Stimulated activated CD8-positive, alpha-beta memory T cell treated with anti-CD3 and anti-CD28 coated beads, Interleukin-4, amount 100 ng/mL, for 48 hours (primary cell): ENCODE measurements at regions not wholly inside any gene's neighbourhood (a gene's known extent, or its start where the extent isn't known, plus 50 kb on each side); places are given as distances from the start of the nearest gene placed in this dataset.

Source experiments
- DNase-seq: peaks from one replicate; pipeline ENCODE4 v3.0.0-alpha.2; 2020

GRCh38 chr7:156218544-156219306 is 406.5 kb upstream of the SHH start:
- no peak for DNase-seq

- no peak for DNase-seq
Observed at GRCh38 chr7:156217803-156218202, 405.5 kb upstream of the SHH start.

GRCh38 chr7:156209087-156209486 is 396.8 kb upstream of the SHH start:
- no peak for DNase-seq

GRCh38 chr7:156207306-156207705 is 395.0 kb upstream of the SHH start:
- DNase-seq, result no peak

- no peak for DNase-seq
Observed at GRCh38 chr7:156206174-156206573, 393.9 kb upstream of the SHH start.

GRCh38 chr7:156204820-156205219 is 392.6 kb upstream of the SHH start:
- no peak for DNase-seq

GRCh38 chr7:156203923-156204322 is 391.7 kb upstream of the SHH start:
- no peak for DNase-seq

GRCh38 chr7:156198277-156198676 is 386.0 kb upstream of the SHH start:
- no peak for DNase-seq

GRCh38 chr7:156196649-156197048 is 384.4 kb upstream of the SHH start:
- no peak for DNase-seq

- no peak for DNase-seq
Observed at GRCh38 chr7:156195276-156195675, 383.0 kb upstream of the SHH start.

- DNase-seq, result no peak
Observed at GRCh38 chr7:156194813-156195212, 382.6 kb upstream of the SHH start.

GRCh38 chr7:156192921-156193320 is 380.7 kb upstream of the SHH start:
- no peak for DNase-seq

- DNase-seq, result no peak
Observed at GRCh38 chr7:156191090-156191489, 378.8 kb upstream of the SHH start.

- DNase-seq, result no peak
Observed at GRCh38 chr7:156185076-156185475, 372.8 kb upstream of the SHH start.

GRCh38 chr7:156184164-156184563 is 371.9 kb upstream of the SHH start:
- DNase-seq, result no peak

GRCh38 chr7:156180451-156181229 is 368.4 kb upstream of the SHH start:
- DNase-seq, result no peak

- no peak for DNase-seq
Observed at GRCh38 chr7:156179872-156180390, 367.7 kb upstream of the SHH start.

GRCh38 chr7:156178857-156179256 is 366.6 kb upstream of the SHH start:
- no peak for DNase-seq

- DNase-seq, result no peak
Observed at GRCh38 chr7:156178214-156178613, 366.0 kb upstream of the SHH start.

GRCh38 chr7:156177422-156178055 is 365.3 kb upstream of the SHH start:
- no peak for DNase-seq

GRCh38 chr7:156176039-156176438 is 363.8 kb upstream of the SHH start:
- DNase-seq, result no peak

GRCh38 chr7:156175003-156175402 is 362.7 kb upstream of the SHH start:
- no peak for DNase-seq

GRCh38 chr7:156174428-156174827 is 362.2 kb upstream of the SHH start:
- DNase-seq, result no peak
